ENCODE measurements at regions not wholly inside any gene's neighbourhood (a gene's known extent, or its start where the extent isn't known, plus 50 kb on each side); places are given as distances from the start of the nearest gene placed in this dataset.

DNA sequence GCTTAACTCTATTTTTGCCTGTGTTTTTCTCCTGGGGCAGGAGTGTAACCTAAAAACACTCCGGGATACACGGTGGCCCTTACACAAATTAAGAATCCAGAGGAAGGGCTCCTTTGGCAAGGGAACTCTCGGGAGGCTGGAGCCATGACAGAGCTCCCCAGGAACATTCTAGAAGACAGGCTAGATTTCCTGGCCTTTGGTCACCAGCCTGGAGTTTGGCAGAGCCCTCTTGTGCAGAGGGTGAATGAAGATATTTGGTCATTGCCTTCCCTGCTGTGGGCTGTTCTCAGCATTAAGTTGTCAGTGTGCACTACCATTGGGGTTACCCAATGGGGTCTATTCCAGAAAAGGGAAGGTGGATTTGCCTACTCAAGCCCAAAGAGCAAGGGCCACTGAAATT is 53.8 kb upstream of the LNX1 start:
- Histone ChIP-seq H3K9me3 (ENCODE audit: control insufficient read depth, insufficient read depth, low read depth, low read length) (no peaks in the 10 kb centered on the region), H3K4me3 (ENCODE audit: low read depth in 2 of 2, low read length in 2 of 2) (no peak overlapping the region), H3K27me3 (ENCODE audit: control insufficient read depth, insufficient read depth, low read length) (no peaks in the 10 kb centered on the region), H3K27ac (ENCODE audit: low read length) (no peak overlapping the region), H3K4me1 (ENCODE audit: control insufficient read depth, insufficient read depth, low read length) (no peaks in the 10 kb centered on the region), H3K36me3 (ENCODE audit: control insufficient read depth, insufficient read depth, low read length) (no peaks in the 10 kb centered on the region)
- DNase-seq (ENCODE audit: low read depth, low spot score) (no peak), ATAC-seq (no peak)
- intact Hi-C loops (cut with micrococcal nuclease; ENCODE audit: unreplicated experiment) (no loop called here), in situ Hi-C loops (cut with HindIII; ENCODE audit: low pct_unique_long_range_greater_than_20kb, low sequenced_read_pairs) (no loop called here)
- TF ChIP-seq SIN3A (IDR thresholded peaks at IDR 0.05; ENCODE audit: borderline replicate concordance, insufficient read depth, low read depth, low read length) (no peak), POLR2AphosphoS5 (IDR thresholded peaks at IDR 0.05; ENCODE audit: low read depth, low read length) (no peak), TCF7L2 (IDR thresholded peaks at IDR 0.05; ENCODE audit: low read depth, low read length) (no peak)
- TF ChIP-seq, protein P1, sequence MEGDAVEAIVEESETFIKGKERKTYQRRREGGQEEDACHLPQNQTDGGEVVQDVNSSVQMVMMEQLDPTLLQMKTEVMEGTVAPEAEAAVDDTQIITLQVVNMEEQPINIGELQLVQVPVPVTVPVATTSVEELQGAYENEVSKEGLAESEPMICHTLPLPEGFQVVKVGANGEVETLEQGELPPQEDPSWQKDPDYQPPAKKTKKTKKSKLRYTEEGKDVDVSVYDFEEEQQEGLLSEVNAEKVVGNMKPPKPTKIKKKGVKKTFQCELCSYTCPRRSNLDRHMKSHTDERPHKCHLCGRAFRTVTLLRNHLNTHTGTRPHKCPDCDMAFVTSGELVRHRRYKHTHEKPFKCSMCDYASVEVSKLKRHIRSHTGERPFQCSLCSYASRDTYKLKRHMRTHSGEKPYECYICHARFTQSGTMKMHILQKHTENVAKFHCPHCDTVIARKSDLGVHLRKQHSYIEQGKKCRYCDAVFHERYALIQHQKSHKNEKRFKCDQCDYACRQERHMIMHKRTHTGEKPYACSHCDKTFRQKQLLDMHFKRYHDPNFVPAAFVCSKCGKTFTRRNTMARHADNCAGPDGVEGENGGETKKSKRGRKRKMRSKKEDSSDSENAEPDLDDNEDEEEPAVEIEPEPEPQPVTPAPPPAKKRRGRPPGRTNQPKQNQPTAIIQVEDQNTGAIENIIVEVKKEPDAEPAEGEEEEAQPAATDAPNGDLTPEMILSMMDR (IDR thresholded peaks at IDR 0.05) = no peak
- TF ChIP-seq, protein P2, sequence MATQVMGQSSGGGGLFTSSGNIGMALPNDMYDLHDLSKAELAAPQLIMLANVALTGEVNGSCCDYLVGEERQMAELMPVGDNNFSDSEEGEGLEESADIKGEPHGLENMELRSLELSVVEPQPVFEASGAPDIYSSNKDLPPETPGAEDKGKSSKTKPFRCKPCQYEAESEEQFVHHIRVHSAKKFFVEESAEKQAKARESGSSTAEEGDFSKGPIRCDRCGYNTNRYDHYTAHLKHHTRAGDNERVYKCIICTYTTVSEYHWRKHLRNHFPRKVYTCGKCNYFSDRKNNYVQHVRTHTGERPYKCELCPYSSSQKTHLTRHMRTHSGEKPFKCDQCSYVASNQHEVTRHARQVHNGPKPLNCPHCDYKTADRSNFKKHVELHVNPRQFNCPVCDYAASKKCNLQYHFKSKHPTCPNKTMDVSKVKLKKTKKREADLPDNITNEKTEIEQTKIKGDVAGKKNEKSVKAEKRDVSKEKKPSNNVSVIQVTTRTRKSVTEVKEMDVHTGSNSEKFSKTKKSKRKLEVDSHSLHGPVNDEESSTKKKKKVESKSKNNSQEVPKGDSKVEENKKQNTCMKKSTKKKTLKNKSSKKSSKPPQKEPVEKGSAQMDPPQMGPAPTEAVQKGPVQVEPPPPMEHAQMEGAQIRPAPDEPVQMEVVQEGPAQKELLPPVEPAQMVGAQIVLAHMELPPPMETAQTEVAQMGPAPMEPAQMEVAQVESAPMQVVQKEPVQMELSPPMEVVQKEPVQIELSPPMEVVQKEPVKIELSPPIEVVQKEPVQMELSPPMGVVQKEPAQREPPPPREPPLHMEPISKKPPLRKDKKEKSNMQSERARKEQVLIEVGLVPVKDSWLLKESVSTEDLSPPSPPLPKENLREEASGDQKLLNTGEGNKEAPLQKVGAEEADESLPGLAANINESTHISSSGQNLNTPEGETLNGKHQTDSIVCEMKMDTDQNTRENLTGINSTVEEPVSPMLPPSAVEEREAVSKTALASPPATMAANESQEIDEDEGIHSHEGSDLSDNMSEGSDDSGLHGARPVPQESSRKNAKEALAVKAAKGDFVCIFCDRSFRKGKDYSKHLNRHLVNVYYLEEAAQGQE (IDR thresholded peaks at IDR 0.05; ENCODE audit: insufficient read depth in 1 of 2, low read depth in 2 of 2, low read length in 1 of 2) = no peak
- ChIA-PET POLR2A (no interaction called here), CTCF (no interaction called here)
- BruUV-seq (replicated peaks) = no TSS peak

DNA sequence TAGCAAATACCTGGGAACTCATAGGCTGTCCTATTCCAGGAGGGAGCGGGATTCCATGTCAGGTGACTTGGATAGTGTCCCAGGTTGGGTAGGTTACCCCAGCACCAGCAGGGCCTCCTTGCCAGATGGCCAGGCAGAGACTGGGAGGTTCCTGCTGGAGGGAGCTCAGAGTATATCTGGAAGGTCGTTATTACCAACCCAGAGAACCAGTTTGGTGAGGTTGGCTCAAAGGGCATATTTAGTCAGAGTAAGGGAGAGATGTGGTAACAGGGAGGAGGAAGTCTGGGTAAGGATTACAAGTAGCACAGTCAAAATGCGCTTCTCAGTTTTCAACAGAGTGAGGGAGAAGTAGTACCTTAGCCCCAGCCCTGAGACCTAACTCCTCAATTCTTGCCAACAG is 53.3 kb upstream of the LNX1 start:
- POLR2A ChIA-PET = no interaction called here
- H3K4me3 ChIP-seq (ENCODE audit: low read depth in 2 of 2, low read length in 2 of 2) = no peak overlapping the region
- in situ Hi-C loops (cut with HindIII; ENCODE audit: low pct_unique_long_range_greater_than_20kb, low sequenced_read_pairs) (no loop called here), intact Hi-C loops (cut with micrococcal nuclease; ENCODE audit: unreplicated experiment) (no loop called here)
- CTCF ChIA-PET = no interaction called here
- no peaks in the 10 kb centered on the region for H3K9me3 ChIP-seq (ENCODE audit: control insufficient read depth, insufficient read depth, low read depth, low read length)
- BruUV-seq (replicated peaks) = no TSS peak
- H3K27ac ChIP-seq (ENCODE audit: low read length) = no peak overlapping the region
- DNase-seq (ENCODE audit: low read depth, low spot score) = no peak
- H3K27me3 ChIP-seq (ENCODE audit: control insufficient read depth, insufficient read depth, low read length) = no peaks in the 10 kb centered on the region
- no peaks in the 10 kb centered on the region for H3K4me1 ChIP-seq (ENCODE audit: control insufficient read depth, insufficient read depth, low read length)
- ATAC-seq = no peak
- H3K36me3 ChIP-seq (ENCODE audit: control insufficient read depth, insufficient read depth, low read length) = no peaks in the 10 kb centered on the region
- TF ChIP-seq, protein P1 (IDR thresholded peaks at IDR 0.05) = no peak
- TF ChIP-seq, protein P2 (IDR thresholded peaks at IDR 0.05; ENCODE audit: insufficient read depth in 1 of 2, low read depth in 2 of 2, low read length in 1 of 2) = no peak
- TF ChIP-seq SIN3A (IDR thresholded peaks at IDR 0.05; ENCODE audit: borderline replicate concordance, insufficient read depth, low read depth, low read length) (no peak), TCF7L2 (IDR thresholded peaks at IDR 0.05; ENCODE audit: low read depth, low read length) (no peak), POLR2AphosphoS5 (IDR thresholded peaks at IDR 0.05; ENCODE audit: low read depth, low read length) (no peak)

Measured in Panc1 (cell line).